ENCODE measurements at regions not wholly inside any gene's neighbourhood (a gene's known extent, or its start where the extent isn't known, plus 50 kb on each side); places are given as distances from the start of the nearest gene placed in this dataset.
"Not testable (repeated sequence)": the region's sequence is repeated elsewhere in the genome, so short reads cannot be mapped to it uniquely, and the experiment has no call there.

GRCh38 chr9:118665226-118665919 lies 703.9 kb downstream of the BRINP1 start:
- ATAC-seq (ENCODE audit: low FRiP score in 2 of 2) (no peak), DNase-seq (no peak)
- WGBS, 2 donors: 61 to 81% methylated on average over 4 of the region's 4 CpGs
- Histone ChIP-seq H3K27me3 (no peaks in the 10 kb centered on the region), H3K4me1 (no peaks in the 10 kb centered on the region), H3K36me3 (no peaks in the 10 kb centered on the region), H3K27ac (no peak overlapping the region), H3K9me3 (no peaks in the 10 kb centered on the region), H3K4me3 (no peak overlapping the region)
- no peak for TF ChIP-seq POLR2AphosphoS5 (IDR thresholded peaks at IDR 0.05)
- TF ChIP-seq CTCF (IDR thresholded peaks at IDR 0.05): no peak
- TF ChIP-seq POLR2A (IDR thresholded peaks at IDR 0.05): no peak
- no peak for TF ChIP-seq EP300 (IDR thresholded peaks at IDR 0.05)

- Histone ChIP-seq H3K4me3 (no peak overlapping the region), H3K27ac (no peak overlapping the region), H3K4me1 (no peaks in the 10 kb centered on the region), H3K36me3 (no peaks in the 10 kb centered on the region), H3K27me3 (no peaks in the 10 kb centered on the region), H3K9me3 (no peaks in the 10 kb centered on the region)
- no peak for TF ChIP-seq POLR2A (IDR thresholded peaks at IDR 0.05)
- no peak for TF ChIP-seq POLR2AphosphoS5 (IDR thresholded peaks at IDR 0.05)
- no peak for TF ChIP-seq EP300 (IDR thresholded peaks at IDR 0.05)
- DNase-seq (no peak), ATAC-seq (ENCODE audit: low FRiP score in 2 of 2) (no peak)
- 83% methylated on average over 11 of the region's 11 CpGs for WGBS, 2 donors
Observed at GRCh38 chr9:118670011-118670953, 699.0 kb downstream of the BRINP1 start.

- Histone ChIP-seq H3K4me1 (no peaks in the 10 kb centered on the region), H3K27ac (no peak overlapping the region), H3K36me3 (no peaks in the 10 kb centered on the region), H3K4me3 (no peak overlapping the region), H3K27me3 (no peaks in the 10 kb centered on the region), H3K9me3 (no peaks in the 10 kb centered on the region)
- no peak for ATAC-seq (ENCODE audit: low FRiP score in 2 of 2)
- DNase-seq: no peak
- TF ChIP-seq EP300 (IDR thresholded peaks at IDR 0.05): no peak
- TF ChIP-seq CTCF (IDR thresholded peaks at IDR 0.05): no peak
- TF ChIP-seq POLR2AphosphoS5 (IDR thresholded peaks at IDR 0.05): no peak
- no peak for TF ChIP-seq POLR2A (IDR thresholded peaks at IDR 0.05)
- 69 to 80% methylated on average over 5 of the region's 5 CpGs for WGBS, 2 donors
Observed at GRCh38 chr9:118674942-118675341, 694.3 kb downstream of the BRINP1 start.

- 93 to 97% methylated on average over 5 to 35 of the region's 47 CpGs for WGBS, 2 donors
- H3K27ac ChIP-seq; H3K36me3 ChIP-seq; H3K4me1 ChIP-seq; H3K9me3 ChIP-seq; H3K4me3 ChIP-seq; H3K27me3 ChIP-seq; ATAC-seq (ENCODE audit: low FRiP score in 2 of 2): not testable (repeated sequence)
- DNase-seq: peak in 1 of 2 donors; percentile 57
Observed at GRCh38 chr9:118677936-118678653, 691.1 kb downstream of the BRINP1 start.

GRCh38 chr9:118686959-118687358 lies 682.3 kb downstream of the BRINP1 start:
- H3K4me3 ChIP-seq: no peak overlapping the region
- no peaks in the 10 kb centered on the region for H3K36me3 ChIP-seq
- no peak for DNase-seq
- no peak overlapping the region for H3K27ac ChIP-seq
- H3K27me3 ChIP-seq: no peaks in the 10 kb centered on the region
- 41 to 48% methylated on average over 5 of the region's 5 CpGs for WGBS, 2 donors
- no peak for ATAC-seq (ENCODE audit: low FRiP score in 2 of 2)
- no peaks in the 10 kb centered on the region for H3K9me3 ChIP-seq
- H3K4me1 ChIP-seq: no peaks in the 10 kb centered on the region
- TF ChIP-seq POLR2AphosphoS5 (IDR thresholded peaks at IDR 0.05): no peak
- TF ChIP-seq POLR2A (IDR thresholded peaks at IDR 0.05): no peak
- no peak for TF ChIP-seq CTCF (IDR thresholded peaks at IDR 0.05)
- no peak for TF ChIP-seq EP300 (IDR thresholded peaks at IDR 0.05)

Measured in upper lobe of left lung (tissue), 6 donors.